Transverse colon (tissue), 4 donors: ENCODE measurements at regions not wholly inside any gene's neighbourhood (a gene's known extent, or its start where the extent isn't known, plus 50 kb on each side); places are given as distances from the start of the nearest gene placed in this dataset.

ENCODE experiments used
- DNase-seq: peaks from one replicate; pipeline ENCODE4 v3.0.0-alpha.2; 2019
- H3K27ac ChIP-seq, 4 donors: fragments of 200-600 bp; sonication (generic); 2 replicates each; pipeline ENCODE4 v1.5.1; 2016 to 2018; ENCODE audit warnings: inconsistent platforms in 4 of 4
- H3K27me3 ChIP-seq: fragments of 200-600 bp; sonication (generic); 2 replicates; pipeline ENCODE4 v1.5.1; 2017; ENCODE audit warnings: inconsistent platforms
- H3K36me3 ChIP-seq, 4 donors: fragments of 200-600 bp; sonication (generic); 2 replicates each; pipeline ENCODE4 v1.5.1; 2017 to 2019; ENCODE audit warnings: inconsistent platforms in 4 of 4
- H3K4me1 ChIP-seq, 4 donors: fragments of 200-600 bp; sonication (generic); 2 replicates each; pipeline ENCODE4 v1.5.1; 2017 to 2020; ENCODE audit warnings: inconsistent platforms in 4 of 4
- H3K4me3 ChIP-seq, 4 donors: fragments of 200-600 bp; sonication (generic); 1 replicate in 1 of 4; 2 replicates in 3 of 4; pipeline versions ENCODE4 v1.5.1 to v1.6.1; 2017 to 2019; ENCODE audit warnings: inconsistent platforms in 4 of 4
- H3K9me3 ChIP-seq, 2 donors: fragments of 200-600 bp; sonication (generic); 2 replicates each; pipeline ENCODE4 v1.5.1; 2017 to 2019; ENCODE audit warnings: inconsistent platforms in 2 of 2
- CTCF ChIP-seq, 5 experiments: fragments of 200-600 bp in 3 of 5; fragments of 450-650 bp in 2 of 5; sonication (generic) in 3 of 5; IDR thresholded peaks; 1 replicate in 2 of 5; 2 replicates in 3 of 5; pipeline ENCODE4 v1.5.1; 2016 to 2017; ENCODE audit warnings: antibody characterized with exemption in 5 of 5, inconsistent platforms in 3 of 5, mild to moderate bottlenecking in 2 of 5, moderate library complexity in 1 of 5
- EP300 ChIP-seq: sonication (generic); formaldehyde crosslinking; IDR thresholded peaks from one replicate; pipeline ENCODE4 v1.6.1; 2017; ENCODE audit warnings: antibody characterized with exemption, low read depth
- POLR2A ChIP-seq: fragments of 450-650 bp; IDR thresholded peaks from one replicate; pipeline ENCODE4 v1.6.1; 2016; ENCODE audit warnings: antibody characterized with exemption, mild to moderate bottlenecking, moderate library complexity
- POLR2AphosphoS5 ChIP-seq, 3 donors: sonication (generic); formaldehyde crosslinking; IDR thresholded peaks; one replicate each; pipeline ENCODE4 v1.6.1; 2016; ENCODE audit warnings: antibody characterized with exemption in 3 of 3
- WGBS, 2 donors: methylation state at CpG; one replicate each; pipeline ENCODE4 v1.1.5; 2018; ENCODE audit warnings: low coverage in 1 of 2; 5-methylcytosine and 5-hydroxymethylcytosine counted together
- in situ Hi-C, 4 donors: fragments of 200-750 bp; cut with MboI; loops; one replicate each; pipeline versions ENCODE4 v1.15.0 to v1.15.1; 2017; ENCODE audit warnings: low sequenced_read_pairs in 3 of 4, low pct_ligation_motif_present in 1 of 4, low pct_unique_long_range_greater_than_20kb in 1 of 4
- intact Hi-C: fragments of 100-400 bp; cut with DNase I; formaldehyde crosslinking; loops from one replicate; pipeline ENCODE4 v1.15.1; 2023; ENCODE audit warnings: low total_unique reads

DNA sequence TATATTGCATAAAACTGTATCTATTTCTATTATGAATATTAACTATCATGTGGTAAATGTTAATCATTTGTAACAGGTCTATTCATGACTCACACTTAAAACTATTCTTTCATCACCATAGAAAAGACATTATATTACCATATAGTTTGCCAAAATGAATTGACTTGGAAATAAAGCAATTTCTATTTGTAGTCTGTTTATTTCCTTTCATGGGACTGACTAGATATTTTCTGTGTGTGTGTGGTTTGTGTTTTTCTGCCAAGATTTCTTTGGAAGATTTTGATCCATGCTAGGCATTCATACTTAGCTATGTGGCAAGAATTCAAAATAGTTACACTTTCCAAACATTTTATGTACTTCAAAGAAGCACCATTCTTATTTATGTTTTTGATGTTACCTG lies 522.5 kb upstream of the AGTR1 start:
- no peaks in the 10 kb centered on the region for H3K36me3 ChIP-seq
- H3K4me3 ChIP-seq = no peak overlapping the region
- in situ Hi-C loops = no loop called here
- TF ChIP-seq CTCF (IDR thresholded peaks at IDR 0.05) (no peak), EP300 (no peak), POLR2A (no peak), POLR2AphosphoS5 (IDR thresholded peaks at IDR 0.05) (no peak)
- intact Hi-C loops = no loop called here
- no peaks in the 10 kb centered on the region for H3K4me1 ChIP-seq
- no peak overlapping the region for H3K27ac ChIP-seq
- H3K27me3 ChIP-seq = no peaks in the 10 kb centered on the region
- H3K9me3 ChIP-seq = no peaks in the 10 kb centered on the region
- no peak for DNase-seq

- Histone ChIP-seq H3K4me3 (no peak overlapping the region), H3K4me1 (no peaks in the 10 kb centered on the region), H3K36me3 (no peaks in the 10 kb centered on the region), H3K9me3 (no peaks in the 10 kb centered on the region), H3K27me3 (no peaks in the 10 kb centered on the region), H3K27ac (no peak overlapping the region)
- 33 to 35% methylated on average over 3 of the region's 3 CpGs for WGBS, 2 donors
- no peak for DNase-seq
- TF ChIP-seq POLR2A = no peak
- no peak for TF ChIP-seq POLR2AphosphoS5 (IDR thresholded peaks at IDR 0.05)
- no peak for TF ChIP-seq CTCF (IDR thresholded peaks at IDR 0.05)
- TF ChIP-seq EP300 = no peak
- in situ Hi-C loops = no loop called here
- intact Hi-C loops = no loop called here
Measured at GRCh38 chr3:148178503-148178902, 519.2 kb upstream of the AGTR1 start.

- intact Hi-C loops (no loop called here), in situ Hi-C loops (no loop called here)
- TF ChIP-seq EP300 (no peak), POLR2A (no peak), CTCF (IDR thresholded peaks at IDR 0.05) (no peak), POLR2AphosphoS5 (IDR thresholded peaks at IDR 0.05) (no peak)
- Histone ChIP-seq H3K27ac (no peak overlapping the region), H3K27me3 (no peaks in the 10 kb centered on the region), H3K4me1 (no peaks in the 10 kb centered on the region), H3K4me3 (no peak overlapping the region), H3K9me3 (no peaks in the 10 kb centered on the region), H3K36me3 (no peaks in the 10 kb centered on the region)
- WGBS, 2 donors = 100% methylated on average over 1 of the region's 1 CpG
- DNase-seq = no peak
Measured at GRCh38 chr3:148184798-148185197, 512.9 kb upstream of the AGTR1 start.

DNA sequence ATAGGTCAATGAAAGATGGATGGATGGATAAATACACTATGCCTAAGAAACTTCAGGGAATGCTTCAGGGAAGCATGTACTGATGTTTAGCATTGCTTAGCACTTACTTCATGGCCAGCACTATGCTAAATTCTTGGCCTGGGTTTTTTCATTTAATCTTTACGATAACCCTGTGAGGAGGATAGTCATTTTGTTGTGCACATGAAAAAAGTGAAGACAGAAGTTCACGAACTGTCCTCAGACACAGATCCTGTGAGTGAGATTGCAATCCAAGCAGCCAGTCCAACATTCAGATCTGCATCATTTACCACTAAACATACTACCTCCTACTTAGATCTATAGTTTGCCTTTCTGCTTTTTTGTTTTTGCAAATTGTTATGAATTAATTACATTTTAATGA lies 510.8 kb upstream of the AGTR1 start:
- no peaks in the 10 kb centered on the region for H3K27me3 ChIP-seq
- WGBS, 2 donors = 56 to 84% methylated on average over 2 of the region's 2 CpGs
- in situ Hi-C loops = no loop called here
- TF ChIP-seq CTCF (IDR thresholded peaks at IDR 0.05) (no peak), EP300 (no peak), POLR2AphosphoS5 (IDR thresholded peaks at IDR 0.05) (no peak), POLR2A (no peak)
- H3K9me3 ChIP-seq = no peaks in the 10 kb centered on the region
- no peak overlapping the region for H3K4me3 ChIP-seq
- H3K4me1 ChIP-seq = no peaks in the 10 kb centered on the region
- intact Hi-C loops = no loop called here
- no peak overlapping the region for H3K27ac ChIP-seq
- DNase-seq = no peak
- no peaks in the 10 kb centered on the region for H3K36me3 ChIP-seq
